ENCODE measurements at regions not wholly inside any gene's neighbourhood (a gene's known extent, or its start where the extent isn't known, plus 50 kb on each side); places are given as distances from the start of the nearest gene placed in this dataset.

DNA sequence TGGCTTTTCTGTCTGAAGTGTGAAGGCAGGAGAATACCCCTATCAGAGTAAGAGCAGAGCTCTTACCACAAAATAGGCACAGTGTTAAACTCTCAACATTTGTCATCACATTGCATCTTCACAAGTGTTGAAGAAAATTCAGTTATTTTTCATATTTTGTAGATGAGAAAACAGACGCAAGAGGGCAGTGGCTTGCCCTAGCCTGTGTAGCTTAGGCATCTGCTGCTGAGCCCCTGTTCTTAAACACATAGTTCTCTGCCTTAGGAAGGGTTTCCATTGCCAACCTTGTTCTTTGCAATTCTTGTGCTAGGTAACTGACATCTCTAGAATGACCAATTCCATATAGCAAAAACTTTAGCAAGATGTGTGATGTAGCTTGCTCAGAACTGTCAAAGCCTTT is 112.7 kb upstream of the RMDN2 start:
- no peak for DNase-seq

DNA sequence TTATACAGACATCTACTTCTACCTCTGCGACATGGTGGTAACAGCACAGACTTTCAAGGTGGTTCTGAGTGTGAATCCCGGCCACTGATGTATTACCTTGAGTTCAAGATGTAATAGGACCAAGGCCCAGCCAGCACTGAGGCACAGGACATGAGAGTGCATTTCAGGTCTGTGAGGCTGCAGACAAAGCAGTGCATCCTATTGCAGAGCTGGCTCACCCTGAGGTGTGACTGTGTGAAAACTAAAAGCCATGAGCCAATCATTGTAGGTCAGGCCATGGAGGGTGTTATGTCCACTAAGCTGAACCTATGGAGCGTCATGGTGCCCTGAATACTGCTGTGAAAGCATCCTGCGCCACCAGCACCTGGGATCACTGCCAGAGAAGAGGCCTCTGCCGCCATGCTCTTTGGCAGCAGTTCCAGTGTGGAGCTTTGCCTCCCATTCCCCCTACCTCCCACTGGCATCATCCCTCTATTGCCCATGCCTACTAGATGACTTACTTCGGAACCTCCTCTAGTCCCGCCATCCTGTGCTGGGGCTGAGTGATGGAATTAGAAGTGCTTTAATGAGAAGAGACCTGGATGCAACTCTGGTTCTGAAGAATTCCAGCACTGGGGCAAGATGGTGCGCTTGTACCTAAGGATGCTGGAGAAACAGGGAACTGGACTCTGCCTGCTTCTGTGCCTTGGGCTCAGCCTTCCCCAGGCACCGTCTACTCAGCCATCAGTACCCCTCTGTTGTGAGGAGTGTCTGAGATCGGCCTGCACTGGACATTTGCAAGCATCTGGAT is 112.0 kb upstream of the RMDN2 start:
- no peak for DNase-seq

GRCh38 chr2:37816036-37816435 is 109.1 kb upstream of the RMDN2 start:
- DNase-seq: no peak

- no peak for DNase-seq
These were observed 108.4 kb upstream of the RMDN2 start for GRCh38 chr2:37816686-37817085.

- DNase-seq: no peak
These were observed 105.9 kb upstream of the RMDN2 start for GRCh38 chr2:37819186-37819585.

- no peak for DNase-seq
These were observed 104.6 kb upstream of the RMDN2 start for GRCh38 chr2:37820471-37820986.

- DNase-seq: no peak
These were observed 99.5 kb upstream of the RMDN2 start for GRCh38 chr2:37825586-37825985.

DNA sequence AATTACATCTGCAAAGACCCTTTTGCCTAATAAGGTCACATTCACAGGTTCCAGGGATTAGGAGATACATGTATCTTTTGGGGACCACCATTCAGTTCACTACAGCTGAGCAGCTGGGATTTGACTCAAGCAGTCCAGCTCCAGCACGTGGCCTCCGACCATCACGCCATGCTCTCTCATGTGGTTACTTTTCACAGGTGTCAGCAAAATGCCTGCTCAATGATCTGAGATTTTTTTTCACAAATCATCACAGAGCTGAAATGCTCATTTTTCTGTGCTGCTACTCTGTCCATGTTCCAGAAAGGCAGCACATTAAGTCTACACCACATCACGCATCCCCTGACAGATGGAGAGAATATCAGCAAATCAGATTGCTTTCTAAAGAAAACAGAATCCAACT is 98.5 kb upstream of the RMDN2 start:
- no peak for DNase-seq

DNA sequence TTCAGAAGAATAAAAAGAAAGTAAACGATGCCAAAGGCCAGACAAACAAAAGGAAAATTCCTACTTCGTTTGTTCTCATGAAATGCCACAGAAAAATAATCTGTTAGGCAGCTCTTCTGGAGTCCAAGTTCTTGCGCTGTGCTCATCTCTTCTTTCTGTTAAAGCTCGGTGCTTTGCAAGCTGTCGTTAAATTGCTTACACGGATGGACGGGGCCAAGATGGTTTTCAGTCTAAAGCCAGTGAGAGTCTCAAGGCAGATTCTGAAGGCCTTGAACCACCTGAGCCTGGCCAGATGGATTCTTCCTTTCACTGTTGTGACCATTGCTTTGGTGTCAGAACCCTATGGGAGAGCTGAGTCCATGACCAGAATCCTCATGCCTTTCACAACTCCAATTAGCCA is 97.6 kb upstream of the RMDN2 start:
- no peak for DNase-seq

DNA sequence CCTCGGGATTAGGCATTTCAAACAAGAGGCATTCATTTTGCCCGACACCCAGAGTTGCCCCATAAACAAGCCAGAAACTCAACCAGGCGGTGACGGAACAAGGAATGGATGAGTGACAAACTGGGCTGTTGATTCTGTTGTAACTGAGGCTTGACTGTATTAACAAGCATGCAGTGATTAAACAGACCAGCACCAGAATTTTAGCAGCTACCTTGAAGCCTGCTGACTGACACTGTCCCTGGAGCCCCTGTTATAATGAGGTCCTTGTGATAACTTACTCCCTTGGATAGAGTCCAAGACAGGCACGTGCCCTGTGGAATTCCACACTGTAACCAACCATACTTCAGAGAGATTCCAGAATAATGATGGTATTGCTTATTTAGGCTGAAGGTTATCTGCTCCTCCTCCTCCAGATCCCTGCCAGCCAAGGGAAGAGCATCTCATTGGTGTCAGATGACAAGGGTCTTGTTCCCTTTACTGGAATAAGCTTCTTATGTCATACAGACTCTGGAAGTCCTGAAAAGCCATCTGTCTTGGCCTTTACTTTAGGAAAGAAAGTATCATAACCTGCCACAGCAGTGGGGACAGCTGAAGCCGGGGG is 97.1 kb upstream of the RMDN2 start:
- no peak for DNase-seq

GRCh38 chr2:37829202-37829601 is 95.9 kb upstream of the RMDN2 start:
- no peak for DNase-seq

- no peak for DNase-seq
These were observed 95.3 kb upstream of the RMDN2 start for GRCh38 chr2:37829616-37830395.

- DNase-seq: no peak
These were observed 94.5 kb upstream of the RMDN2 start for GRCh38 chr2:37830636-37831035.

DNA sequence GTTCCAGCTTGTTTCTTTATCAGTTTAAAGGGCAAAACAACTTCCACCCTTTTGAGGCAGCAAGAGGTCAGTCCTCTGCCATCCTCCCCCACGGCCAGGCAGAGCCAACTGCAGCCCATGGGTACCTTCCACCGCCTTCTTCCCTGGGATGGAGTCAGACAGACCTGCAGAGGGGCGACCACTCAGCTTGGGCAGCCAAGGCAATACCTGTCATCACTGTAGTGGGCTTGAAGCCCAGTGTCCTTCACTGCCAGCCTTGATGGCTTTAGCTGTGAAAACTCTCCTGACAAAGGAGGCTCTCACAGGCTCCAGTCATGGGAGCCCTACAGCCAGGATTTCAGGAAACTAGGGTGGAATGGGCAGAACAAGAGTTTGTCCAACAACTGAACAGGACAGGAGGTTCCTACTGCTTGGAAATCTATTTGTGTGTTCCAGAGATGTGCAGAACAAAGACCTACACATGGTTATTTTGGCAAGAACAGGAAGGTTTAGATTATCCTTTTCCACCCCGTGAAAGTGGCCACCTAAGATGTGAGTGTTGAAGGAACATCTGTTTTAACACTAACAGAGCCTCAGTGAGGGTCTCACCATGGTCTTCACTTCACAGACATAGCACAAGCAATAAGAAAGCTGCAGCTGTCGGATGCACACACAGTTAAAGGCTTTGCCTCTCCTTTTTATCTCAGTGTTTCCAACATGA is 93.9 kb upstream of the RMDN2 start:
- no peak for DNase-seq

DNA sequence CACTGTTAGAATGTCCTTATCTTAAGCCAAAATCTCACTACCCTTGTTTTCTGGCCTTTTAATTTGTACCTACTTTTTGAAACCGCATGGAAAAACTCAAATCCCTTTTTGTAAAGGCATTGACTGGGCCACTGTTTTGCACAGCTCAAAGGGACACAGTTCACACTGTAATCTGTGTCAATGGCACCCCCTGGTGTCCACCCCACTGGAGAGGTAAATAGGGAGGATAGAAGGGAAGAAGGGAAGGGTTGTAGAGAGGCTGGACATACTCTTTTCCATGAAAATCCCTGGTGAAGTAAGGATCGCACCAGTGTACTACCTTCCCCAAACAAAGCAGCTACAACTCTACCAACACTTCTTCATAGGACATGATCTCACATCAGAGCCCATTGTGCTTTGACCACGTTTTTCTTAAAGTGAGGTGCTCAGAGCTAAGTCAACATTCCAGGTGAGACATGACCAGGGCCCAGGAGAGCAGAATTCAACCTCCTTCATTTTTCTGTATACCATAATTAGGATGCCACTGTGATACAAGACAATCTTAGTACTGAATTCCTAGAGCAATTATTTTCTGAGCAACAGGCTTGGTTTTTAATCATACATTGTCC is 92.4 kb upstream of the RMDN2 start:
- DNase-seq: peak; percentile 68

GRCh38 chr2:37833423-37833822 is 91.7 kb upstream of the RMDN2 start:
- DNase-seq: no peak

DNA sequence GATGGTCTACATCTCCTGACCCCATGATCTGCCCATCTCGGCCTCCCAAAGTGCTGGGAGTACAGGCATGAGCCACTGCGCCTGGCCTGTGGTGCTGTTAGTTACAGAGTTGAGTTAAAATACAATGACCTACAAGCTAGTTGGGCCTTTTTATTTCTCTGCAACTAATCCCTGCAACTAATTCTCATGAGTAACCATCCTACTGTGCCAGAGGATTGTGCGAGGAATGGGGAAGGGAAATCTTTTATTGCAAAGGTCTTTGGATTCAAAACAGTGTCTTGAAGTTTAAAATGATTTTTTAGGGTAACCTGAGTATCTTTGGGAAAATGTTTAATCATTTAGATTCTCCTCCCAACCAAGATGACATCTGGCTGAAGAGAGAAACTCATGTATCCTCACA is 88.8 kb upstream of the RMDN2 start:
- DNase-seq: no peak

GRCh38 chr2:37836711-37837110 is 88.4 kb upstream of the RMDN2 start:
- DNase-seq: no peak

DNA sequence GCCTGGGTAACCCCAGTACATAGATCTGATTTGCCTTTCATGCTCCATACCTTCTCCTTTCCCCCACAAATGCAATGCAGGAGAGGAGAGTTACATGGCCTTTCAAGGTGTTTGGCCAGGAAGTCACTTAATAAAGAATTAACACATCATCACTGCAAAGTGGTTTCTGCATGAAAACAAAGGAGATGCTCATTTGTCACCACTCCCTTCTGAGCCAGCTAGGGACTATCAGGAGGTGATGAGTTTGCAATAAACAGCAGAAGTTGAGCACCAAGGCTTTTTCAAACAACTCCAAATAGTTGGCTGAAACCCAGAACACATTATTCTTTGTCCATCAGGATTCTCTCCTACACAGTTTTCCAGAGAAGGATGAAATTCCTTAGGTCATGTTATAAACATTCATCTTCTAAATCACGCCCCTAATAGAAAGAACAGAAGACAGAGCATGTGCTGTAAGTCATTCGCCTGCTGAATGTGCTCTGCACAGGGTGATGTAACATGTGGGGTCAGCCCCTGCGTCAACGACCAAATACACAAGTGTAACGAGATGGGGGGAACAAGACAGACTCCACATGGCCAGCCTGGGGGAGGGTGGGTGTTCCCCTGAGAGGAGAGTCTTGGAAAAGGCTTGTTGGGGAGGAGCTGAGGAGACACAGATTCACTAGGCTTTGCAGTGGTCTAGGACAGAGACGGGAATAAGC is 87.3 kb upstream of the RMDN2 start:
- DNase-seq: no peak

GRCh38 chr2:37838541-37839167 is 86.4 kb upstream of the RMDN2 start:
- DNase-seq: no peak

DNA sequence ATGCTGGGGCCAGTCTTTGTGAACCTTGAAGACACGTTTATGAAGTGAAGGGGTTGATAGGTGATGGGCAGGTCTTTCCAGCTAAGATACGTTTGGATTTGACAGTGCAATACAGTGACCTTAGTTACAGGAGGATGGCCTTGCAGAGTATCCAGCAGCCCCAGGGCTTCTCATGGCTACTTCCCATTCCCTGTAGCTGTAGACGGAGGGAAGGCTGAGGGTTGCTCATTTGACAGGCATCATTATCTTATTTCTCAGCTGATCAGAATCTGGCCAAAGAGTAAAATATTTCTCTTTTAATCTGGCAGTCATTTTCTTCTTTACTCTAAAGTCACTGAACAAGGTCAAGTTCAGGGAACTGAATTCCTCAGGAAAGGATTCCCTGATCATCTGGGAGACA is 85.1 kb upstream of the RMDN2 start:
- DNase-seq: no peak

All from NCI-H1092 (cell line).